Upper lobe of right lung (tissue), 1 donor: ENCODE measurements at regions not wholly inside any gene's neighbourhood (a gene's known extent, or its start where the extent isn't known, plus 50 kb on each side); places are given as distances from the start of the nearest gene placed in this dataset.

Source experiments
- ATAC-seq: fragments of 200-7000 bp; cut with Tn5 transposase; one replicate; pipeline ENCODE4 v1.9.1; 2020; ENCODE audit warnings: mild to moderate bottlenecking, moderate library complexity
- DNase-seq: peaks from one replicate; pipeline ENCODE4 v3.0.0-alpha.2; 2020
- H3K27ac ChIP-seq: fragments of 200-600 bp; one replicate; pipeline ENCODE4 v1.8.0; 2022
- H3K27me3 ChIP-seq: fragments of 200-600 bp; one replicate; pipeline ENCODE4 v1.8.0; 2022; ENCODE audit warnings: mild to moderate bottlenecking
- H3K36me3 ChIP-seq: fragments of 200-600 bp; one replicate; pipeline ENCODE4 v1.8.0; 2022
- H3K4me1 ChIP-seq: fragments of 200-600 bp; one replicate; pipeline ENCODE4 v1.8.0; 2022
- H3K4me3 ChIP-seq: fragments of 200-600 bp; one replicate; pipeline ENCODE4 v1.8.0; 2022; ENCODE audit warnings: mild to moderate bottlenecking
- H3K9me3 ChIP-seq: fragments of 200-600 bp; one replicate; pipeline ENCODE4 v1.8.0; 2022
- intact Hi-C: fragments of 100-400 bp; cut with DNase I; formaldehyde crosslinking; loops from one replicate; pipeline ENCODE4 v1.11.0; 2022
- TF ChIP-seq, protein P1 (sequence below): fragments of 200-600 bp; IDR thresholded peaks from one replicate; pipeline ENCODE4 v1.8.0; 2022; ENCODE audit warnings: antibody characterized with exemption
- donor health status: DM: no; HTN: yes; CAD: no; lungs with severe emphysema.

DNA sequence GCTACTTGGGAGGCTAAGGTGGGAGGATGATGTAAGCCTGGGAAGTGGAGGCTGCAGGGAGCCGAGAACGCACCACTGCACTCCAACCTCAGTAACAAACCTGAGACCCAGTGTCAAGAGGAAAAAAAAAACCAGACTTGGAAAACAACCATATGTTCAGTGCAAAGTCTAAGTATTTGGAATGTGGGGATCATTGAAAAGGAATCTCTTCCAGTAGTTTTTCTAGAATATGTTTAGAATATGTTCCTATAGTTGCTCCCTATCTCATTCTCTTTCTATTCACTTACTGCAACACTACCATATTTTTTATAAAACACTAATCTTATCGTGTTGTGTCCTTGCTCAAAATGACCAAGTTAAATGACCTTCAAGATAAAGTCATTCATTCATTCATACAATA is 423.5 kb upstream of the SOX5 start:
- ATAC-seq = no peak
- Histone ChIP-seq H3K36me3 (no peaks in the 10 kb centered on the region), H3K27me3 (no peaks in the 10 kb centered on the region), H3K4me1 (no peaks in the 10 kb centered on the region), H3K4me3 (no peak overlapping the region), H3K9me3 (no peaks in the 10 kb centered on the region), H3K27ac (no peak overlapping the region)
- TF ChIP-seq, protein P1, sequence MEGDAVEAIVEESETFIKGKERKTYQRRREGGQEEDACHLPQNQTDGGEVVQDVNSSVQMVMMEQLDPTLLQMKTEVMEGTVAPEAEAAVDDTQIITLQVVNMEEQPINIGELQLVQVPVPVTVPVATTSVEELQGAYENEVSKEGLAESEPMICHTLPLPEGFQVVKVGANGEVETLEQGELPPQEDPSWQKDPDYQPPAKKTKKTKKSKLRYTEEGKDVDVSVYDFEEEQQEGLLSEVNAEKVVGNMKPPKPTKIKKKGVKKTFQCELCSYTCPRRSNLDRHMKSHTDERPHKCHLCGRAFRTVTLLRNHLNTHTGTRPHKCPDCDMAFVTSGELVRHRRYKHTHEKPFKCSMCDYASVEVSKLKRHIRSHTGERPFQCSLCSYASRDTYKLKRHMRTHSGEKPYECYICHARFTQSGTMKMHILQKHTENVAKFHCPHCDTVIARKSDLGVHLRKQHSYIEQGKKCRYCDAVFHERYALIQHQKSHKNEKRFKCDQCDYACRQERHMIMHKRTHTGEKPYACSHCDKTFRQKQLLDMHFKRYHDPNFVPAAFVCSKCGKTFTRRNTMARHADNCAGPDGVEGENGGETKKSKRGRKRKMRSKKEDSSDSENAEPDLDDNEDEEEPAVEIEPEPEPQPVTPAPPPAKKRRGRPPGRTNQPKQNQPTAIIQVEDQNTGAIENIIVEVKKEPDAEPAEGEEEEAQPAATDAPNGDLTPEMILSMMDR = no peak
- intact Hi-C loops = no loop called here
- no peak for DNase-seq

- no peaks in the 10 kb centered on the region for H3K9me3 ChIP-seq
- intact Hi-C loops = no loop called here
Measured at GRCh38 chr12:24366514-24366913, 417.0 kb upstream of the SOX5 start.

GRCh38 chr12:24364921-24365320 is 415.5 kb upstream of the SOX5 start:
- ATAC-seq (no peak), DNase-seq (no peak)
- no peaks in the 10 kb centered on the region for H3K27me3 ChIP-seq
- intact Hi-C loops = no loop called here
- H3K4me3 ChIP-seq = no peak overlapping the region
- H3K9me3 ChIP-seq = no peaks in the 10 kb centered on the region
- H3K36me3 ChIP-seq = no peaks in the 10 kb centered on the region
- no peak overlapping the region for H3K27ac ChIP-seq
- no peaks in the 10 kb centered on the region for H3K4me1 ChIP-seq
- TF ChIP-seq, protein P1 = no peak

More at GRCh38 chr12:24366514-24366913, 417.0 kb upstream of the SOX5 start:
- DNase-seq (no peak), ATAC-seq (no peak)
- Histone ChIP-seq H3K4me3 (no peak overlapping the region), H3K4me1 (no peaks in the 10 kb centered on the region), H3K36me3 (no peaks in the 10 kb centered on the region), H3K27me3 (no peaks in the 10 kb centered on the region), H3K27ac (no peak overlapping the region)
- TF ChIP-seq, protein P1 = no peak

GRCh38 chr12:24363177-24363754 is 413.8 kb upstream of the SOX5 start:
- no peak for ATAC-seq
- Histone ChIP-seq H3K4me3 (no peak overlapping the region), H3K9me3 (no peaks in the 10 kb centered on the region), H3K4me1 (no peaks in the 10 kb centered on the region), H3K27ac (no peak overlapping the region), H3K36me3 (no peaks in the 10 kb centered on the region), H3K27me3 (no peaks in the 10 kb centered on the region)
- intact Hi-C loops = no loop called here
- TF ChIP-seq, protein P1 = no peak
- no peak for DNase-seq

- Histone ChIP-seq H3K4me1 (no peaks in the 10 kb centered on the region), H3K9me3 (no peaks in the 10 kb centered on the region), H3K4me3 (no peak overlapping the region), H3K27ac (no peak overlapping the region), H3K27me3 (no peaks in the 10 kb centered on the region), H3K36me3 (no peaks in the 10 kb centered on the region)
- TF ChIP-seq, protein P1 = no peak
- no peak for ATAC-seq
- DNase-seq = no peak
- intact Hi-C loops = no loop called here
Measured at GRCh38 chr12:24361877-24362580, 412.6 kb upstream of the SOX5 start.
